T1000 (cell line): ENCODE measurements at regions not wholly inside any gene's neighbourhood (a gene's known extent, or its start where the extent isn't known, plus 50 kb on each side); places are given as distances from the start of the nearest gene placed in this dataset.

Experiments
- DNase-seq: peaks from one replicate; lab custom pipeline; 2025; ENCODE audit warnings: mixed read lengths; lab: John Stamatoyannopoulos, UW

DNA sequence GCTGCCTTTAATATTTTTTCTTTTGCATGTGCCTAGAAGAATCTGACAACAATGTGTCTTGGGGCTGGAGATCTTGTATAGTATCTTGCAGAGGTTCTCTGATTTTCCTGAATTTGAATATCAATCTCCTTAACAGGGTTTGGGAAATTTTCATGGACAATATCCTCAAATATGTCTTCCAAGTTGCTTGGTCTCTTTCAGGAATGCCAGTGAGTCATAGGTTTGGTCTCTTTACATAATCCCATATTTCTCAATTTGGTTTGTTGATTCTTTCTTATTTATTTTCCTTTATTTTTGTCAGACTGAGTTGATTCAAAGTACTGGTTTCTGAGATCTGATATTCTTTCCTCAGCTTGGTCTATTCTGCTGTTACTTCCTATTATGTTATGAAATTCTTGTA lies 208.7 kb upstream of the GLI3 start:
- no peak for DNase-seq

DNA sequence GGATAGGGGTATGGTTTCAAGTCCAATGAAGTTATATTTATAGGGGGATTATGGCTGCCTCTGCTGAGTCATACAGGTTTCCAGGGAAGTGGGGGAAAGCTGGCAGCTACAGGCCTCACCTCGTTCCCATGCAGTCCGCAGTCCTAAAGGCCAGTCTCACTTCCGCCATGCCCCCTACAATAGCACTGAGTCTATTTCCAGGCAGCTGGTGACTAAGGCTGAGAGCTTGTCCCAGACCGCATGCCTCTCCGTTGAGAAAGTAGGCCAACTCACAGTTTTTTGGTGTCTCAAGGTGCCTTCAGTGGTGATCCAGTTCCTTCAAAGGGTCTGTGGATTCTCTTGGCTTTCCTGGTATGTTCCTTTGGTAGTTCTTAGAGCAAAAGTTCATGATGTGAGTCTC lies 203.9 kb upstream of the GLI3 start:
- no peak for DNase-seq

DNA sequence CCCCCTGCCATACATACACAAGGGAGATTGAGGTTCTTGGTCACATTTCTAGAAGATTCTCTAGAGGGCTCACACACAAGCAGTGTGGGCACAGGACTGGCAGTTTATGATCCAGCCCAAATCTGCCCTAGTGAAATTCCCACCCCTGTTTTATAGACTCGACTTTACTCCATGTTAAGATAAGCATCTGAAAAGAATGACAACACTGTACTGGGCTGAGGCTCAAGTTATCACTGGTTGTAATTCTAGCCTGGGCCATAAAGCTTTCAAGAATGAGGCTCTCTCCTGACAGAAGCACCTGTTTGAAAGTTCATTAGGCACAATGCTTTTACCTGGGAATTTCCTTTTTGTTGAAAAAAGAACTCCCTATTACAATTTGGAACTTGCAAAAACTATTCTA lies 195.6 kb upstream of the GLI3 start:
- DNase-seq: no peak

DNA sequence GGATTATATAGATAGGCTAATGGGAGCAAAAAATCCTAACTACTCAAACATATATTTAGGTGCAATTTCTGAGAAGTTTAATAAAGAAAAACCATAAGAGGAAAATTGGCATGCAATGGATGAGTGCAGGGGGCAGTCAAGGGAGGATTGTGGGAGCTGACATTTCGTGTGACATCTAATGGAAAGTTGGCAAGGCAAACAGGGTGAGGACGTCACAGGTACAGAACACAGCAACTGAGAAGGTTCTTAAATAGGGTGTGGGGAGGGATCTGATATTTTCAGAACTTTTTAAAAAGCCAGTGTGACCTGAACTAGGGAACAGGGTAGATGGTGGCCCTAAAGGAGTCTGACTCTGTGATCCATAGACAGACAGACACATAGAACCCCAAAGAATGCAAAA lies 194.9 kb upstream of the GLI3 start:
- no peak for DNase-seq

DNA sequence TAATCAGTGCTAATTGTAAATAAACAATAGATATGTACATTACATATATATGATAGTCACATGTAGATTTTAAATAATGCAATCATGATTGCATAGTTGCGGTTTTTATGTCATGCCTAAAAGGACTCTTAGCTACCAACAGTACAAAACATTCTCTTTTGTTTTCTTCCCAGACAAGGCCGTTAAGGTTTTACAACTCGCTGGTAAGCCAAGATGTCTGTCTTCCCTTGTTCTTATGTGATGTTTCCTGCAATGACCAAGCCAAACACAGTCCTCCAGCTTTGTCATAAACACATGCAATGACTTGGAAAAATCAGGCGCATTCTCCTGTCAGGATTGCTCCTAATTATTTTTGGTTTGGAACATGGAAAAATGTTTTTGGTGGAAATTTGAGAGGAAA lies 192.3 kb upstream of the GLI3 start:
- DNase-seq: no peak

DNA sequence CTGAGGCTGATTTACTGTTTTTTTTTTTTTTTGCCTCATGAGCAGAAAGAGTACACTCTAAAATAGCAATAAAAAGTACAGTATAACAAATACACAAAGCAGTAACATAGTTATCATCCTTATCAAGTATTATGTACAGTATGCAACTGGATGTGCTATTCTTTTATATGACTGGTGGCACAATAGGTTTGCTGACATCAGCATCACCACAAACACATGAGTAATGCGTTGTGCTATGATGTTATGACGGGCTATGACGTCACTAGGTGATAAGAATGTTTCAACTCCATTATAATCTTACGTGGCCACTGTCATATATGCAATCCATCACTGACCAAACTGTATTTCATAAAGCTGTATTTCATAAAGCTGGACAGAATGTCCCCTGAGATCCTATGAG lies 189.2 kb upstream of the GLI3 start:
- DNase-seq: no peak

DNA sequence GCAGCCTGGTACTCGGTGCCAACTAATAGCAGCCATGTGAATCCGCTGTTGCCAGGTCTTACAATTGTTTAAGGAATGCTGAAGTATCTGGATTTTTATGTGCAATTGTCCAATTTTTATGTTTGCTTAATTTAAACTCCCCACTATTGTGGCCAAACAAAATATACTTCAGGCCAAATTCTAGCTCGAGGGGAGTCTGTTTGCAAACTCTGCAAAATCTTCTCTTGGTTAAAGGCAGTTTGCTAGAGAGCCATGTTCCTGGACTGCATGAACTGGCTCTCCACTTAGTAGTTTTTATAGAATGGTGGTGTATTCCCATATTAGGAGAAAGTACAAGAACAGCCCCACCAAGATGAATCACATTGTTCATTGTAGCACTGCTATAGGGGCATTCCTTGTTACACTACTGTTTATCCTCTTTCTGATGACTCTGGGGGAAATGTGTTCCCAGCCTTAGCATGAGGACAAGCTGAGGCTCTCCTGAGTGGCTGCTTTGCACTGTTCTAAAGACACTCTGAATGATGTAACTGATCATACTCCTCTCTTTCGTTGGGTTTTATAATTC lies 178.0 kb upstream of the GLI3 start:
- DNase-seq: no peak

DNA sequence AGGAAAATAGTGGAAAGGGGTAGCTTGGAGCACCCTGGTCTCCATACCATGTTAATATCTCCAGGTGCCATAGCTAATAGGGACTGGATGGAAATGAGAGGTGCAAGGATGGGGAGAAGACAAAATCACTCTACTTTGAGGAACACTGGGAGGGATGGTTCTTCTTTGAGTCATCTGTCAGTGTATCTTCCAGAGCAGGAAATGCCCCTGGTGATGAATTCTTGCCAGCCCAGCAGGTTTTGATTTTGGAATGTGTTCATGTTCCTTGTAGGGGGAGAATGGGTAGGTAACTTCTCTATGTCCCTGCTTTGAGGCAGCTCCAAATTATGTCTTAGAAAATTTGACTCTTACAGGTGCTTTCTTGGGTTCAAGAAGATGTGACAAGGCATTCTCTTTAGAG lies 177.0 kb upstream of the GLI3 start:
- no peak for DNase-seq

DNA sequence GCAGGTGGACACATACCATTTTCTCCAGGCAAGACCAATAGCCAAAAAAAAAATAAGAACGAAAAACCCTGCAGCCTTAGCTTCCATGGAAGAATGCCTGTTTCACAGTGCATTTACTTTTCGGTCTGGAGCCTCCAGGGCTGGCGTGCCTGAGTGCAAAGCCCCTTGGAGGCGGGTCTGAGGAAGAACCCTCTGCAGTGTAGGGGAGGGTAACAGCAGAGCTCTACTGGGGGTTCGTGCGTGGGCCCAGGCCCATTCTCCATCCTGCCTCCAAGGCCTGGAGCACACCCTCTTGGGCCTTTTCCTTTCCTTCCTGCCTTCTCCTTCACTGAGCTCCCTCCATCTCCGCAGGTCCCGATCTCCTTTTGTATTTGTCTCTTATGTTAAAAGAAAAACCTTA lies 172.3 kb upstream of the GLI3 start:
- no peak for DNase-seq

DNA sequence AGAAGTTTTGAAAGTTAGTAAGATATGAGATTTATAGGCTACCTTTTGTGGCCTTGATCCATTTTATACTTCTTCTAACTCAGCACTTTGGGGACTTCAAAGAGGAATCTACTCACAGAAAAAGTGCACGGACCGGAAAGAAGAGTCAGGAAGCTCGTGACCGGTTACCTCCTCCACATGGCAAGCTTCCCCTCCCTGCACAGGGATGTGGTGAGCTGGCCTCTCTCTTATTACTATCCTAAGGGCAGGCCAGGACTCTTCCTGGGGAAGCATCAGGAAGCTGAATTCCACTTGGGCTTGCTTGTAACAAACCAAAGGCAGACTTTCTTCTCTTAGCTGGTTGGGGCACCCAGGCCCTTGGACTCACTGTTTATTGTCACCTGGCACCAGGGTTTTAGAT lies 170.8 kb upstream of the GLI3 start:
- DNase-seq: no peak

DNA sequence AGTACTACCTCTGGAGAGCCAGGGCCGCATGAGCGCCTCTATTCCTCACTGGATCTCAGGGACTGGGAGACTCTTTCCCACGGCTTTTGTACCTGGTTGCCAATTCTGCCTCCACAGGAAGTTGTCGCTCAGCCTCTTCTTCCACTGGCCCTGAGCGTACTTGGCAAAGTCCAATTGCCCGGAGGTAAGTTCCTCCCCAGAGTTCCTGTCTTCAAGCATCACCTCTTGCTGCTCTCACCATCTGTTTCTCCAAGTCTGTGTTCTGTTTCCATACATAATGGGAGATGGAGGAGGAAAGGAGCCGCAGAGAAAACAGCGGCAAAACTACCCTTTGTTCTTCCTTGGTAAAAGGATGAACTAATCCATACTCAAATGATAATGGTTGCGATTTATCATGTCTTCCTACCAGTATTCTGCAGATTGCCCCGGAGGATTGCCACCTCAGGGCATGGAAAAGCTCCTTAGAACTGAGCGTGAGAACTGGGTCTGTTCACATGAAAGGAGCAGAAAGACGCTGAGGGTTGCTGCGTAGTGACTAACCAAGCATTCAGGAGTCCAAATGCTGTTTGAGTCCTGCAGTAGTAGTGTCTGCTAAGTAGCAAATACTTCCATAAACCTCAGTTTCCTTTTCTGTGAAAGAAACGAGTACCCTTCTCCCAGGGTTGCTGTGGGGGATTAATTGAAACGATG lies 170.2 kb upstream of the GLI3 start:
- no peak for DNase-seq

DNA sequence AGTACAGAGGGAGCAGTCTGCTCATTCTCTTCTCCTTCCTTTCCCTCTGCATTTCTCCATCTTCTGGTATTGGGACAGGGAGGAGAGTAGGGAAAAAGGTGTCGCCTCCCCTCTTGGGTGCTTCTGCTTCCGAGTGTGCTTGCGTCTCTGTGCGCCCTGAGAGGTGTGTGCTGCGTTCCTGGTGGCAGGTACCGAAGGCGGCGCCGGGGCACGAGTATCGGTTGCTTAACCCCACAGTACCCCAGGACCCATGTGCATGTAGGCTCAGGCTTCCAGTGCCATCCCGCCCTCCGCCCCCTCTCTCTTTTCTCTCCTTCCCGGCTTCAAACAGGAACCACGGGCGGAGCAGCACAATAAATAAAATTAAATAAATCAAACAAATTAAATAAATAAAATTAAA lies 169.3 kb upstream of the GLI3 start:
- no peak for DNase-seq

DNA sequence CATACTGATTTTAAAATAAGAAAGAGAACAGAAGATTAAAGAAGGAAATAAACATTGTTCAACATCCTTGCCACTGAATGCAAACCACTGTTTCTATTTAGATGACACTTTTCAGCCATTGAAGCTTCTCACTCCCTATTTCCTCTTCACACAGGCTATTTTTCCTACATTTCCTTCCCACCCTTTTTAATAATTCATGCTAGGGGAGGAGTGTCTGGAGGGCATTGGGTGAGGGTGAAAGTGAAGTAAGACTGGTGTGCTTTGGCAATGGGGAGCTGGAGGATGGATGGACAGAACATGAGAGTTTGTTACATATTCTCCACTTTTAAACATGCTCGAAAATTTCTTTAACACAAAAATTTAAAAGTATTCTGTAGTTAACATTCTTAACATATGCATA lies 168.8 kb upstream of the GLI3 start:
- no peak for DNase-seq

DNA sequence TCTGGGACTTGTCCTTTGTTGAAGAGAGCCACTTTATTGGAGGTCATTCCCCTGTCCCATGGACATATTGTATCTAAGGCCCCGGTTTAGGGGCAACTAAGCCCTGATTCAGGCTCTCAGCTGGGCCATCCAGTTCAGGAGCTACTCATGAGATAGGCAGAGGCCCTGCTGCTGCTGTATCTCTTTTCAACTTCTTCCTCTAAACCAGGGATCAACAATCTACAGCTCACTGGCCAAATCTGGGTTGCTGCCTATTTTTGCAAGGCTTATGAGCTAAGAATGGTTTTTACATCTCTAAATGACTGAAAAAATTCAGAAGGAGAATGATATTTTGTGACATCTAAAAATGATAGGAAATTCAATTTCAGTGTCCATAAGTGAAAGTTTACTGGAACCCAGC lies 166.8 kb upstream of the GLI3 start:
- DNase-seq: no peak

DNA sequence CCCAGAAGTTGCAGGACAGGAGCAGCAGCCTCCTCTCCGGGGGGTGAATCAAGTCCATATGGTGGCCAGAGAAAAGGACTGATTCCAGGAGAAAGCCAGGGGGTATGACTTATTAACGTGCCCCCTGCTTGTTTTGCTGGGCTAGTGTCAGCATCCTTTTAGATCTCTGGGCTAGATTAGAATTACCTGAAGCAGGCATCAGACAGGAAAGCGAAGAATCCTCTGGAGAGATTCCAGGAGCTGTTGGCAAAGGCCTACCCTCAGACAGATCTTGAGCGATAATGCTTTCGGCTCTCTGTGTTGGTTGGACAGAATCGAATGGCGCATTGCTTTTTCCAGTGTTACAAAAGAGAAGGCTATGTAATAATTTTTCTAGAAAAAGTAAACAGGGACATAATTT lies 164.0 kb upstream of the GLI3 start:
- no peak for DNase-seq

DNA sequence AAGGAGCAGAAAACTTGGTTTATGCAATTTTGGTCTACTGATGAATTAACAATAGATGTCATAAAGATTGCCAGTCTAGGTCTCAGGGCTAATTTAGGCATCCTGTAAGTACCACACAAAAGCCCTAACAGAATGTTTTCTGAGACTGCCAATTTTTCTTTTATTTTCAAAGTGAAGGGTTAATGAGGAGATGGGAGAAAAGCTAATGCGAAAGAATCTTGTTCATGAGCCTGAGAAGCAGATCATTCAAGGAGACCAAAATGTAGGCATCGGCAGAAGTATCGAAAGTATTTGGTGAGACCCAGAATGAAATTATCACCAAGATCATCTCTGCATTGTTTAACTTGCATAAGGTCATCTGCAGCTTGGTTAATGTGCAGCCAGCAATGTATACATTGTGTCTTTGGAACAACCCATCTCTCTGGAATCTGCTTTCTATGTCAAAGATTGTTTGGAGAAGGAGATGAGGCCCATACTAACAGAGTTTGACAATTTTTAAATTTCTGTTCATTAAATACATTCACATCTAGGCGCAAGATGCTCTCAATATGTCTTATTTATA lies 163.3 kb upstream of the GLI3 start:
- DNase-seq: no peak

DNA sequence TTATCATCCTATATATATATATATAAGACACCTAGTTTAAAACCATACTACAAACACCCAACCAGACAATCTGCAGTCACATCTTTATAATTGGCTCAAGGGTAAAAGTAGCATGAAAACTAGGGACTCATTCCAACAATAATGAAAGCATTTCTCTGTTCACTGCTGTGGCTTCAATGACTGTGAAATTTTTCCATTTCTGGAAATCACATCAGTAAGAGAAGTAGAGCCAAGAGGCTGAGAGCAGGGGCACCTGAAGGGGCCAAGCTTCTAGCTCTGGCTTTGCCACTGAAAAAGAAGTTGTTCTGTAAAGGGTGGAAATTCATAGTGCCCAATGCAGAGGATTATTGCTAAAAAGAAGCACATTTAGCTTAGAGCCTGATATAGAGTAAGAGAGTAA lies 158.6 kb upstream of the GLI3 start:
- no peak for DNase-seq

DNA sequence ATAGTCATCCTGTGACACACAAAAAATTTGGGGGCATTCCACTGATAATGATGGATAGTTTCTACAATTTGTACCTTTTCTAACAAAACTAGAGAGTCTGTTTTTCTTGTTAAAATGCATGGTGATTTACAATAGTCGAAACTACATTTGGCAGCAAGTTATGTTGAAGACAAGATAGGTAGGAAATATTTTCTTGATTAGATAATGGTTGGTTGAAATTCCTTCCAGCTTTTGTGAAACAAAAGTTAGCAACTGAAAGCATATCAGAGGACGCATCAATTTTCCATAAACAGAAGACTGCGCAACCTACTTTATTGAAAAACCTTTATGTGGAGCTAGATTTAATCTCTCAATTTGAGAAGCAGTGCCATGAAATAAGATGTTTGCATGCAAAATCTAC lies 155.8 kb upstream of the GLI3 start:
- DNase-seq: no peak

DNA sequence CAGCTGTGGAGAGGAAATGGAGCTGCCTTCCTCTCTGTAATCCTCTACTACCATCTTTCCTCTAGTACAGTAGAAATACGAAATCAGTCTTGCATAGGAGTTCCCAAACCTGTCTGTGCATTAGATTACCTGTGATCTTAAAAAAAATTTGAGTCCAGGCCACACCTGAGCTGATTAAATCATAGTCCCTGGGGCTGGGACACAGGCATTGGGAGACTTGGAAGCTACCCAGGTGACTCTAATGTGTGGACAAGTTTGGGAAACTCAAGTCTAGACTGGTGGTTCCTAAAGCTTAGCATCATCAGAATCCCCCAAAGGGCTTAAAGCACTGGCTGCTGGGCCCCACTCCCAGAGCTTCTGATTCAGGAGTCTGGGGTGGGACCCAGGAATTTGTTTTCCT lies 152.7 kb upstream of the GLI3 start:
- DNase-seq: no peak

DNA sequence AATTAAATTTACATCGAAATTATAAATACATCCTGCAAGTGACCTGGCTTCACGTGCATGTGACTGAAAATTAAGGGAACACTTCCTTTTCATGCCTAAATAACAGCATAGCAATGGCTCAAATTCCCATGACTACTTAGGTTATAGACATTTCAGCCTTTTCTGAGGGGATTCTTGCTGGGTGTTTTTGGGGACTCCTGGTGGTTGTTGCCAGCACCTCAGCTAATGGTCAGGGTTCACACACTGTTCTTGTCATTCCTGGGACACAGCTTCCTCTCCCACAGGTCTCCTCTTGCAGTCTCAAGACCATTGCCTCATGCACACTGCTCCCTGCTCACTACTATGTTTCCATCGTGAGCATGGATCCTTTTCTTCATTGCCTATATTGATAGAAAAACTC lies 148.9 kb upstream of the GLI3 start:
- no peak for DNase-seq

DNA sequence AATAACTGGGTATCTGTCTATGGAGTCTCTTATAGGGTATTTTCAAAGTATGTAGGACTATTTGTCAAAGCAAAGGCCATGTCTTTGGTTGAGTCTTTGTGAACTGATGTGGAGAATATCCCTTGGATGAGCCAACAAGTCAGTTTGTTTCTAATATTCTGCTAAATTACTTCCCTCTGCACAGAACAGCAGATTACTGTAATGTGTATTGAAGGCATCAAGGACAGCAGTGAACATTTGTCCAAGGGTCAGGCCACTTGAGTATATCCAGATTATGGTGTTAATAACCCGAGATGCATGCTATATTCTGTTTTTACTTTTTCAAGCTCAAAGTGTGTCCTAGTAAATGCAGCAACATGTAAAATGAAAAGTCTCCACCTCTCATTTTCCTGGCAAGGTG lies 144.2 kb upstream of the GLI3 start:
- no peak for DNase-seq

DNA sequence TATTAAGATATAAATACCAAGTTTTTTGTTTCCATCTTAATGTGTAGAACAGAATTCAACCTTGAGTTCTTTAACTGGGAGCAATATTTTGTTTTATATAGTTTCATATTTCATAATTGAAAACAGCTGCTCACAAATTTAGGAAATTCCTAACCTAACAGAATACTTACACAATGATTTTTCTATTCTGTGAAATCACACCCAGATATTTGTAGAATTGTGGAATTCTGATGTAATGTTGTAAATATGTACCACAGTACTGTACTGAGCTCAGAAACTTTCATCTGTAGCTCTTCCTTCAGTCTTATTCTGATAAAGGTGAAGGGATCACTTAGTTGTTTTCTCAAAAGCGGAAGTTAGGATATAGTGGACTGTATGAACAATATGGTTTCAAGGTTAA lies 143.4 kb upstream of the GLI3 start:
- DNase-seq: no peak

DNA sequence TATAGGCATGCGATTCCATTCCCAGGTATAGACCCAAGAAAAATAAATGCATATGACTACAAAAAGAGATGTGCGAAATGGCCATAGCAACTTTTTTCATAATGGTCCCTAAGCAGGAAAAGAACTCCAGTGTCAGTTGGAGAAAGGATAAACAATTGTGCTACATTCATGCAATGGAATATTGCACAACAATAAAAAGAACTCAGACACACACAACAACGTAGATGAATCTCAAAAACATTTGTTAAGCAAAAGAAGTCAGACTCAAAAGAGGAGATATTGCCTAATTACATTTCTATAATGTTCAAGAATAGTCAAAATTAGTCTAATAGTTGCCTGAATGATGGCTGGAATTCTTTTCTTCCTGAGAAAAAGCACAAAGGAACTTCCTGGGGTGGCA lies 141.1 kb upstream of the GLI3 start:
- no peak for DNase-seq

DNA sequence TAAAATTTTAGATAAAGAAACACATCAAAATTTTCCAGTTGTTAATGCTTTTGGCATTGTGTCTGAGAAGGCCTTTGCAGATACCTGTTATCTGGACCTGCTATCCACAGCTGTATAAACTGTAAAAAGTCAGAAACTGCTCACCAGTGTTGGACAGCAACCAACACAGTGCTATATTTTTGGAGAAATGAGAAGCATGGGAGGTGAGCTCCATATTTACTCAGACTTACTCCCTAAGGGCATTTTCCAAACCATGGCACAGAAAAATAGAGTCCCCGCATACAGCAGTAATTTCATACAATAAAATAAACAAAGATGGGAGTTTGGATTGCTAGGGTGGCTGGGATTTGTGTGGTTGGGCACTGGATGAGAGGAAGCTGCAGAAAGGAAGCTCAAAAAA lies 136.3 kb upstream of the GLI3 start:
- no peak for DNase-seq
